Right cardiac atrium (tissue), 5 donors: ENCODE measurements at regions not wholly inside any gene's neighbourhood (a gene's known extent, or its start where the extent isn't known, plus 50 kb on each side); places are given as distances from the start of the nearest gene placed in this dataset.
"Not testable (repeated sequence)": the region's sequence is repeated elsewhere in the genome, so short reads cannot be mapped to it uniquely, and the experiment has no call there.

Source experiments
- ATAC-seq, 2 donors: fragments of 200-7000 bp; cut with Tn5 transposase; one replicate each; pipeline versions ENCODE4 v1.8.0 to v1.9.1; 2020; ENCODE audit warnings: moderate library complexity in 2 of 2, mild to moderate bottlenecking in 1 of 2
- DNase-seq, 3 donors: peaks; one replicate each; pipeline ENCODE4 v3.0.0-alpha.2; 2020
- H3K27ac ChIP-seq: one replicate; pipeline ENCODE4 v1.5.1; 2013; ENCODE audit warnings: mild to moderate bottlenecking, low read length, control low read depth, moderate library complexity
- H3K27me3 ChIP-seq: one replicate; pipeline ENCODE4 v1.6.1; 2013; ENCODE audit not compliant: control insufficient read depth, insufficient read depth
- H3K4me1 ChIP-seq: one replicate; pipeline ENCODE4 v1.6.1; 2013; ENCODE audit warnings: low read length; ENCODE audit not compliant: control insufficient read depth, insufficient read depth
- H3K4me3 ChIP-seq: one replicate; pipeline ENCODE4 v1.5.1; 2013; ENCODE audit warnings: low read length, control low read depth
- H3K9me3 ChIP-seq: one replicate; pipeline ENCODE4 v1.6.1; 2013; ENCODE audit warnings: low read length; ENCODE audit not compliant: control insufficient read depth
- WGBS: extraction: QIAGEN DNeasy Blood & Tissue Kit; methylation state at CpG from one replicate; pipeline ENCODE4 v1.1.7; 2013; 5-methylcytosine and 5-hydroxymethylcytosine counted together
- intact Hi-C, 4 donors: fragments of 100-400 bp; cut with DNase I; formaldehyde crosslinking; loops; one replicate each; pipeline versions ENCODE4 v1.11.0 to v1.14.0; 2022 to 2023
- donor health status: healthy with polysubstance abuse.
- donor health status: DM: no; HTN: yes; CAD: no.
- donor health status: DM: no; HTN: no; CAD: no.
- donor health status: DM: no; HTN: yes; CAD: no; lungs with severe emphysema.
- donor health status: DM: yes; HTN: yes; CAD: no.

GRCh38 chr11:94235772-94236171 is 68.6 kb upstream of the IZUMO1R start:
- intact Hi-C loops, H3K4me3 ChIP-seq, ATAC-seq, H3K27ac ChIP-seq, H3K27me3 ChIP-seq, H3K9me3 ChIP-seq, H3K4me1 ChIP-seq, DNase-seq: not testable (repeated sequence)
- 65% methylated on average over 1 of the region's 3 CpGs for WGBS

- H3K27me3 ChIP-seq, H3K4me1 ChIP-seq, intact Hi-C loops, H3K4me3 ChIP-seq, DNase-seq, ATAC-seq, H3K9me3 ChIP-seq, H3K27ac ChIP-seq: not testable (repeated sequence)
- WGBS, result 82% methylated on average over 3 of the region's 4 CpGs
These were observed 68.0 kb upstream of the IZUMO1R start for GRCh38 chr11:94236416-94236815.

GRCh38 chr11:94237447-94238153 is 66.8 kb upstream of the IZUMO1R start:
- WGBS, result 77% methylated on average over 18 of the region's 18 CpGs
- peak; percentile 31 to 78 (median 43) for DNase-seq

GRCh38 chr11:94238154-94238735 is 66.1 kb upstream of the IZUMO1R start:
- intact Hi-C loops, H3K27ac ChIP-seq, H3K4me3 ChIP-seq, H3K27me3 ChIP-seq, H3K9me3 ChIP-seq, H3K4me1 ChIP-seq: not testable (repeated sequence)
- ATAC-seq (peak; percentile 19 to 81), DNase-seq (peak; percentile 37 to 75 (median 58))
- WGBS, result 92% methylated on average over 24 of the region's 24 CpGs

More at GRCh38 chr11:94237447-94238153, 66.8 kb upstream of the IZUMO1R start:
- H3K27ac ChIP-seq, H3K4me3 ChIP-seq, intact Hi-C loops, H3K9me3 ChIP-seq, H3K27me3 ChIP-seq, ATAC-seq, H3K4me1 ChIP-seq: not testable (repeated sequence)

- intact Hi-C loops, H3K27ac ChIP-seq, DNase-seq, ATAC-seq, H3K4me1 ChIP-seq, H3K27me3 ChIP-seq, H3K9me3 ChIP-seq, H3K4me3 ChIP-seq: not testable (repeated sequence)
These were observed 65.6 kb upstream of the IZUMO1R start for GRCh38 chr11:94238774-94239173.

GRCh38 chr11:94241896-94242295 is 62.5 kb upstream of the IZUMO1R start:
- WGBS, result 44% methylated on average over 2 of the region's 2 CpGs
- no peak overlapping the region for H3K4me3 ChIP-seq
- no peaks in the 10 kb centered on the region for H3K9me3 ChIP-seq
- no peak overlapping the region for H3K27ac ChIP-seq
- no peak for DNase-seq
- H3K27me3 ChIP-seq, result no peaks in the 10 kb centered on the region
- intact Hi-C loops, result no loop called here
- ATAC-seq, result no peak
- H3K4me1 ChIP-seq, result no peaks in the 10 kb centered on the region

GRCh38 chr11:94243571-94244515 is 60.5 kb upstream of the IZUMO1R start:
- intact Hi-C loops, result no loop called here
- Histone ChIP-seq H3K27ac (no peak overlapping the region), H3K27me3 (no peaks in the 10 kb centered on the region), H3K4me1 (no peaks in the 10 kb centered on the region), H3K9me3 (no peaks in the 10 kb centered on the region), H3K4me3 (no peak overlapping the region)
- WGBS, result 71% methylated on average over 4 of the region's 4 CpGs
- no peak for DNase-seq
- ATAC-seq, result no peak

GRCh38 chr11:94245121-94245520 is 59.3 kb upstream of the IZUMO1R start:
- DNase-seq (no peak), ATAC-seq (no peak)
- H3K9me3 ChIP-seq, result no peaks in the 10 kb centered on the region
- intact Hi-C loops, result no loop called here
- no peak overlapping the region for H3K27ac ChIP-seq
- no peak overlapping the region for H3K4me3 ChIP-seq
- H3K4me1 ChIP-seq, result no peaks in the 10 kb centered on the region
- no peaks in the 10 kb centered on the region for H3K27me3 ChIP-seq

- WGBS, result 86% methylated on average over 6 of the region's 6 CpGs
- intact Hi-C loops, DNase-seq, H3K9me3 ChIP-seq, H3K4me3 ChIP-seq, H3K27ac ChIP-seq, ATAC-seq, H3K27me3 ChIP-seq, H3K4me1 ChIP-seq: not testable (repeated sequence)
These were observed 56.1 kb upstream of the IZUMO1R start for GRCh38 chr11:94248301-94248700.

- Histone ChIP-seq H3K9me3 (no peaks in the 10 kb centered on the region), H3K4me1 (no peaks in the 10 kb centered on the region), H3K4me3 (no peak overlapping the region), H3K27me3 (no peaks in the 10 kb centered on the region), H3K27ac (no peak overlapping the region)
- DNase-seq (no peak), ATAC-seq (no peak)
- 93% methylated on average over 1 of the region's 1 CpG for WGBS
- intact Hi-C loops, result no loop called here
These were observed 50.2 kb upstream of the IZUMO1R start for GRCh38 chr11:94254214-94254613.
